ENCODE measurements at regions not wholly inside any gene's neighbourhood (a gene's known extent, or its start where the extent isn't known, plus 50 kb on each side); places are given as distances from the start of the nearest gene placed in this dataset.
A peak's percentile ranks its signal among the peaks of the same experiment; 100 is the strongest.

DNA sequence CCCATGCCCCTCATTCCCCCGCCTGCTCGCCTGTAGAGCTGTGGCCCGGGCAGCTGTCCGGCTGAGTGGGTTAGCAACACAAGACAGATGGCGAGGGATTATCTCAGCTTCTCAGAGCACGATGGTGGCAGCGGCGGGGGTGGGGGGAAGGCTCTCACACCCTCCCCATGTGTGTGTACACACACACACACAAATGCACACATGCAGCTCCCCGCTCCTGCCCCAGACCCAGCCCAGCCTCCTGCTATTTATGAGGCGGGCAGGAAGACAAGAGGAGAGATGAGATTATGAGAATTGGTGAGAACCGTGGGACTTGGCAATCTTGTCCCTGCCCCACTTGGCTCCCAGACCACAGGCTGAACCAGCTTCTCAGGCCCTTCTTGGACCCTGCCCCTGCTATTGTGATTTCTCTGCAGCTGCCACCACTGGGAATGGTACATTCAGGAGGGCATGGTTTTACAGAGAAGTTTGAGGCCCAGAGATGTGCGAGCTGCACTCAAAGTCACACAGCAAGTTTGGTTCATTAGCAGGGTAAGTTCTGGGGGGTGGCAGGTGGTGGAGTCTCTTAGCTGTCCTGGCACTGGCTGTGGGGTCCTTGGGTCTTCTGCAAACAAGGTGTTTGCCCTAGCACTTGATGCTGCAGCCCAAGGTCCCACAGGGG lies 51.0 kb upstream of the PSD2 start:
- Mint-ChIP-seq H3K9me3 (ENCODE audit: unreplicated experiment) (no peaks in the 10 kb centered on the region), H3K27ac (ENCODE audit: low read depth, unreplicated experiment) (no peak overlapping the region), H3K36me3 (ENCODE audit: insufficient read depth, unreplicated experiment) (no peaks in the 10 kb centered on the region), H3K4me1 (ENCODE audit: insufficient read depth, unreplicated experiment) (peaks cover 13% of the 10 kb centered on the region), H3K27me3 (ENCODE audit: insufficient read depth, unreplicated experiment) (peaks cover 33% of the 10 kb centered on the region), H3K4me3 (ENCODE audit: unreplicated experiment) (no peak overlapping the region)
- no peak for DNase-seq (ENCODE audit: unreplicated experiment)
- BruUV-seq (replicated peaks): no TSS peak
- ChIA-PET POLR2A (no interaction called here), CTCF (interaction anchor here (0.6 to 7.1 kb wide), 5 partner anchors 22 to 414 kb away, joined by 3 to 43 read pairs (median 3); no protein-coding TSS in a partner anchor)
- TF ChIP-seq, protein P1, sequence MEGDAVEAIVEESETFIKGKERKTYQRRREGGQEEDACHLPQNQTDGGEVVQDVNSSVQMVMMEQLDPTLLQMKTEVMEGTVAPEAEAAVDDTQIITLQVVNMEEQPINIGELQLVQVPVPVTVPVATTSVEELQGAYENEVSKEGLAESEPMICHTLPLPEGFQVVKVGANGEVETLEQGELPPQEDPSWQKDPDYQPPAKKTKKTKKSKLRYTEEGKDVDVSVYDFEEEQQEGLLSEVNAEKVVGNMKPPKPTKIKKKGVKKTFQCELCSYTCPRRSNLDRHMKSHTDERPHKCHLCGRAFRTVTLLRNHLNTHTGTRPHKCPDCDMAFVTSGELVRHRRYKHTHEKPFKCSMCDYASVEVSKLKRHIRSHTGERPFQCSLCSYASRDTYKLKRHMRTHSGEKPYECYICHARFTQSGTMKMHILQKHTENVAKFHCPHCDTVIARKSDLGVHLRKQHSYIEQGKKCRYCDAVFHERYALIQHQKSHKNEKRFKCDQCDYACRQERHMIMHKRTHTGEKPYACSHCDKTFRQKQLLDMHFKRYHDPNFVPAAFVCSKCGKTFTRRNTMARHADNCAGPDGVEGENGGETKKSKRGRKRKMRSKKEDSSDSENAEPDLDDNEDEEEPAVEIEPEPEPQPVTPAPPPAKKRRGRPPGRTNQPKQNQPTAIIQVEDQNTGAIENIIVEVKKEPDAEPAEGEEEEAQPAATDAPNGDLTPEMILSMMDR (IDR thresholded peaks at IDR 0.05; ENCODE audit: unreplicated experiment): no peak
- intact Hi-C loops (cut with micrococcal nuclease): no loop called here

DNA sequence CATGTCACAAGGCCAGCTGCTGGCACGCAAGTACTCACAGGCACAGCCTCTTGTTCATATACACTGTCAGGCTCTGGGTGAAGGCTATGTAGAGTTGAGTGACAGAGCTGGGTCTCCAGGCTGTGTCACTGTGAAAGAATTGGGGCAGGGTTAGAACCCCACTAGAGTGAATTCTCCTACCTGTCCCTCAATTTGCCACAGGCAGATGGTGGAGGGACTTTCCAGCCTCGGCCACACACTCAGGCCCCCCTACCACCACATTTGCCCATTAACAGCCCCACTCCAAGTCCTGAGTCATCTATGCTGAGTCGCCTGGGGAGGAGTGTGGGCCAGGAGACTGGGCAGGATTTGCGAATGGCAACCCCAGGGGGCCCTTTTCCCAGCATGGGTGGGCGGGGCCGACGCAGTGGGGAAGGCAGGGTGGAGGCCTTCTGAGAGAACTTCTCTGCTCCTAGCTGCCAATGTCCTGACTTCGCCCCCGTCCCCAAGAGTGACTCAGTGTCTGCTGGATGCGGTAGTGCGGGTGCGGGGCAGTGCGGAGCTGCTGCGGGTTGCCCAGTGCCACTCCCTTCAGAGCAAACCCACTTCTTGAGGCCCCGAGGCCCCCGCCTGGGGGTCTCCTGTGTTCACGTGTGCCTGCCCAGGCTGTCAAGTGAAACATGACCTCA lies 50.3 kb upstream of the PSD2 start:
- DNase-seq (ENCODE audit: unreplicated experiment): peak; percentile 84
- Mint-ChIP-seq H3K36me3 (ENCODE audit: insufficient read depth, unreplicated experiment) (no peaks in the 10 kb centered on the region), H3K27me3 (ENCODE audit: insufficient read depth, unreplicated experiment) (peaks cover 37% of the 10 kb centered on the region), H3K4me1 (ENCODE audit: insufficient read depth, unreplicated experiment) (peaks cover 13% of the 10 kb centered on the region), H3K9me3 (ENCODE audit: unreplicated experiment) (no peaks in the 10 kb centered on the region), H3K4me3 (ENCODE audit: unreplicated experiment) (no peak overlapping the region), H3K27ac (ENCODE audit: low read depth, unreplicated experiment) (no peak overlapping the region)
- intact Hi-C loops (cut with micrococcal nuclease): no loop called here
- BruUV-seq (replicated peaks): no TSS peak
- TF ChIP-seq, protein P1 (IDR thresholded peaks at IDR 0.05; ENCODE audit: unreplicated experiment): no peak
- ChIA-PET CTCF (interaction anchor here (0.6 to 7.1 kb wide), 7 partner anchors 20 to 414 kb away, joined by 3 to 43 read pairs (median 4); no protein-coding TSS in a partner anchor), POLR2A (interaction anchor here (1.4 kb wide), 1 partner anchor 15 kb away, joined by 5 read pairs; no protein-coding TSS in a partner anchor)

DNA sequence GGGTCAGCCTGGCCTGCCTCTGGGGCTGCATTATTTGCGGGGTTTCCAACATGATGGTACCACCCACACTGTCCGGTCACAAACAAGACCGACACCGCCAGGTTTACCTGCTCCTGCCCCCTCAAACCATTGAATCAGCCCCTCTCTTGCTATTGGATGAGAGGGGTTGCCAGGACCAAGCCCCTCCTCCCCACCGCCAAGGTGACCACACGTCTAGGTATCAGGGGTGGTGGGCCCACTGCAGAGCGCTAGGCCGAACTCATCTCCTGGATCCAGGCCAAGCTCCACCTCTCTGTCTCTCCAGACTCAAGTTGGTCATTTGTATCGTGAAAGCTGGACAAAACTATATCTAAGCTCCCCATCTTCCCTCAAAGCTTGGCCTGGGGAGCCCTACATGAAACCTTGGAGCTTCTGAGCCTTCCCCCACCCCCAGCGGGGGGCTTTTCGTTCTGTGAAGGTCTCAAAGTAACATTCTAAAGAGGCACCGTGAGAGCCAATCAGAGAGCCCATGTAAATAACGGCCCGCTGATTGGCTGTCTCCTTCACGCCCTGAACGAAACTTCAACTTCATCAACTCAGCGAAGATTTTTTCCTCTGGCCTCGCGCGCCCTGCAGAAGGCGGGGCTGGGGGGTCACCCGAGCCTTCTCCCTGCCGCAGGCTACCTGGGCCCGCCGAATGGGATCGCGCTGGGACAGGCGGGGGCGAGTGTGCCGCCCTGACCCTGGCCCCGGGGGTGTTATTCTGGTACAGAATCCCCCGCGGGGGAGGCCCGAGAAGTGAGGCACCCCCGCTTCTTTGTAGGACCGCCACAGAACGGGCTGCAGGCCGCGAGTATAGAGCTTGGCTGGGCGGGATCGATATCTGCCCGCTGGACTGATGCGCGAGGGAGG lies 49.6 kb upstream of the PSD2 start:
- Mint-ChIP-seq H3K4me3 (ENCODE audit: unreplicated experiment) (peak overlapping the region; percentile 62), H3K4me1 (ENCODE audit: insufficient read depth, unreplicated experiment) (peaks cover 13% of the 10 kb centered on the region), H3K27ac (ENCODE audit: low read depth, unreplicated experiment) (no peak overlapping the region), H3K27me3 (ENCODE audit: insufficient read depth, unreplicated experiment) (peaks cover 37% of the 10 kb centered on the region), H3K36me3 (ENCODE audit: insufficient read depth, unreplicated experiment) (no peaks in the 10 kb centered on the region), H3K9me3 (ENCODE audit: unreplicated experiment) (no peaks in the 10 kb centered on the region)
- DNase-seq (ENCODE audit: unreplicated experiment): peak; percentile 90
- BruUV-seq (replicated peaks): no TSS peak
- TF ChIP-seq, protein P1 (IDR thresholded peaks at IDR 0.05; ENCODE audit: unreplicated experiment): no peak
- ChIA-PET CTCF (interaction anchor here (0.6 to 3.2 kb wide), 6 partner anchors 20 to 56 kb away, joined by 3 to 27 read pairs (median 4); no protein-coding TSS in a partner anchor), POLR2A (interaction anchor here (0.6 to 1.4 kb wide), 3 partner anchors 16 to 1170 kb away, joined by 3 to 5 read pairs (median 3); no protein-coding TSS in a partner anchor)
- intact Hi-C loops (cut with micrococcal nuclease): no loop called here

All from MCF 10A (cell line).